Lower leg skin (tissue), 4 donors: ENCODE measurements at regions not wholly inside any gene's neighbourhood (a gene's known extent, or its start where the extent isn't known, plus 50 kb on each side); places are given as distances from the start of the nearest gene placed in this dataset.

Source experiments
- DNase-seq, 2 donors: peaks; one replicate each; pipeline ENCODE4 v3.0.0-alpha.2; 2019; ENCODE audit warnings: low spot score in 2 of 2
- H3K4me3 ChIP-seq: fragments of 200-600 bp; sonication (generic); 2 replicates; pipeline ENCODE4 v1.5.1; 2017; ENCODE audit warnings: mild to moderate bottlenecking, low read depth; ENCODE audit not compliant: poor library complexity, severe bottlenecking
- POLR2A ChIP-seq, 2 donors: fragments of 450-650 bp; IDR thresholded peaks; one replicate each; pipeline ENCODE4 v1.6.1; 2016 to 2017; ENCODE audit warnings: antibody characterized with exemption in 2 of 2, mild to moderate bottlenecking in 1 of 2, moderate library complexity in 1 of 2
- WGBS, 2 donors: methylation state at CpG; one replicate each; pipeline ENCODE4 v1.1.5; 2018; 5-methylcytosine and 5-hydroxymethylcytosine counted together
- intact Hi-C: fragments of 100-400 bp; cut with DNase I; formaldehyde crosslinking; loops from one replicate; pipeline ENCODE4 v1.15.0; 2023; ENCODE audit warnings: low total_unique reads
- TF ChIP-seq, protein P1 (sequence below), 3 donors: fragments of 450-650 bp; IDR thresholded peaks; one replicate each; pipeline ENCODE4 v1.5.1; 2016; ENCODE audit warnings: antibody characterized with exemption in 3 of 3, mild to moderate bottlenecking in 3 of 3, moderate library complexity in 2 of 3

DNA sequence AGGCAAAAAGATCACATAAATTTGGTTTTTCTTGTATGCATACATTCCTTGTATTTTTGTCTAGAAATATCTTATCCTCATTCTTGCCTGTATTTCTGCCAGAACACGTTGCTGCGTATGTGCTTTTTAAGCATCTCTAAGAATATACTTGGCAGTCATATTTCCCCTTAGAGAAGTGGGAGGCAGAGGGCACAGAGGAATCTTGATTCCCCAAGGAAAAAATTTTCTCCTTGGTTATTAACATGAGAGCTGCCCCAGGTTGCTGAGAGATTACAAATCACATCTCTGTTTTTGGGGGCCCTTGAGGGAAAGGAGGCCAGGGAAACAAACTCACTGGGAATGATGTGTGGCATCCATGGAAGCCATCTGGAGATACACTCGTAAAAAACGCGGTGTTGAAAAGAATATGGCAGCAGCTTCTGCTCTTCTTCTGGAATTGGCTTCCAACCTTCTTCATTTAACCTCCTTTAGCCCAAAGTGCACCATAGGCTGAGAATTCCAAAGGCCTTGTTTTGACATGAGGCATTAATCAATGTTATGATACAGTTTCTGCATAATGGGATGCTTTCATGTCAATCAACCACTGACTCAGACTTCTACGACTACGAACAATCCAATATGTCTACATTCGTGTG, 684.3 kb upstream of the SORCS1 start:
- no peak for DNase-seq
- 75 to 79% methylated on average over 8 of the region's 8 CpGs for WGBS, 2 donors
- no peak for TF ChIP-seq POLR2A (IDR thresholded peaks at IDR 0.05)
- TF ChIP-seq, protein P1, sequence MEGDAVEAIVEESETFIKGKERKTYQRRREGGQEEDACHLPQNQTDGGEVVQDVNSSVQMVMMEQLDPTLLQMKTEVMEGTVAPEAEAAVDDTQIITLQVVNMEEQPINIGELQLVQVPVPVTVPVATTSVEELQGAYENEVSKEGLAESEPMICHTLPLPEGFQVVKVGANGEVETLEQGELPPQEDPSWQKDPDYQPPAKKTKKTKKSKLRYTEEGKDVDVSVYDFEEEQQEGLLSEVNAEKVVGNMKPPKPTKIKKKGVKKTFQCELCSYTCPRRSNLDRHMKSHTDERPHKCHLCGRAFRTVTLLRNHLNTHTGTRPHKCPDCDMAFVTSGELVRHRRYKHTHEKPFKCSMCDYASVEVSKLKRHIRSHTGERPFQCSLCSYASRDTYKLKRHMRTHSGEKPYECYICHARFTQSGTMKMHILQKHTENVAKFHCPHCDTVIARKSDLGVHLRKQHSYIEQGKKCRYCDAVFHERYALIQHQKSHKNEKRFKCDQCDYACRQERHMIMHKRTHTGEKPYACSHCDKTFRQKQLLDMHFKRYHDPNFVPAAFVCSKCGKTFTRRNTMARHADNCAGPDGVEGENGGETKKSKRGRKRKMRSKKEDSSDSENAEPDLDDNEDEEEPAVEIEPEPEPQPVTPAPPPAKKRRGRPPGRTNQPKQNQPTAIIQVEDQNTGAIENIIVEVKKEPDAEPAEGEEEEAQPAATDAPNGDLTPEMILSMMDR (IDR thresholded peaks at IDR 0.05), result no peak

DNA sequence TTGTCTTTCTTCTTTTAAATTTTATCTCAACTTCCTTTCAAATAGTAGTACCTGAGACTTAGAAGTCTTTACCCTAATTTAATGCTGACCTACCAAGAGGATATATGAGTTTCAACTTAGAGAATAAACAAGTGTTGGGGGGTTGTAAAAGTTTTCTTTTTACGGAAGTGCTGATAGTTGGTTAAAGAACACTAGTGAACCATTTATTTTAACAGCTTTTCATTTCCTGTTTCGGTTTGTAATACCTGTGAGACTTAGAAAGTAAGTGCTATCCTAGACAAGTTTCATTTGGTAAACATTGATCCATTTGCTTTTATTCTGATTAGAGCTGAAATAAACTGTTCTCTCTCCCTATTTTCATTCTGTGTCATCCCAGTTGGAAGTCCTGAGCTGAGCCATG, 683.1 kb upstream of the SORCS1 start:
- intact Hi-C loops, result no loop called here
- WGBS, 2 donors, result 62 to 76% methylated on average over 2 of the region's 2 CpGs
- H3K4me3 ChIP-seq, result no peak overlapping the region
- no peak for DNase-seq
- no peak for TF ChIP-seq POLR2A (IDR thresholded peaks at IDR 0.05)
- TF ChIP-seq, protein P1 (IDR thresholded peaks at IDR 0.05), result no peak

More for the DNA sequence above, 684.3 kb upstream of the SORCS1 start:
- no peak overlapping the region for H3K4me3 ChIP-seq
- intact Hi-C loops, result no loop called here

DNA sequence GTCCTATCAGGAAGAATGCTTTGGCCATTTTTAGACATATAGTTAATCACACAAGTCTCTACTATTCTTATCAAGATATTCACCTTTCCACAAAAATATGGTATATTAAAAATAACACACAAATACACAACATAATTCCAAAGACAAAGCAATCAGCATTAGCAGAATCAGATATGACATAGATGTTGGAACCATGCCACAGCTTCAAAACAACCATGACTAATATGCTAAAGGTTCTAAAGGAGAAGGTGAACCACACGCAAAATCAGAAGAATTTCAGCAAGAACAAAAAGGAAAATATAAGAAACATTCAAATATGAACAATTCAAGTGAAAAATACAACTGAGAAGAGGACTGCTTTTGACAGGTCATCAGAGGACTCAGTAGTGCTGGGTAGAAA, 670.2 kb upstream of the SORCS1 start:
- TF ChIP-seq, protein P1 (IDR thresholded peaks at IDR 0.05), result no peak
- no peak for TF ChIP-seq POLR2A (IDR thresholded peaks at IDR 0.05)
- H3K4me3 ChIP-seq, result no peak overlapping the region
- DNase-seq, result no peak
- intact Hi-C loops, result no loop called here
- WGBS, 2 donors, result 46 to 48% methylated on average over 1 of the region's 1 CpG

DNA sequence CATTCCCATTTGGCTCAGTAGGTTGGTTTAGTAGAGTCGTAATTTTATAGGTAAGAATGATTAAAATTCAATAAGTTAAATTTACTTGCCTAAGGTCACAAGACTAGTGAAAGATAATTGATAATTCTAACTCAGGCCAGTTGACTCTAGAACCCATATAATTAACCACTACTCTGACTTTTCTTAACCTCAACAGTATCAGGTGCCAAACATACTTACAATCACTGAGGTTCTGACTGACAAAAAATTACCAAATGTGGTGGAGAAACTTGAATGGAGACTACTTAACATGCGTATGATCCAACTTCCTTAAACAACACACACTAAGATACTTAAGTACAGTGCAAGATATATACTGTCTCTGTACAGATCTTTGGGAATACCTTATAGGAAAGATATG, 667.3 kb upstream of the SORCS1 start:
- WGBS, 2 donors, result 83 to 91% methylated on average over 2 of the region's 2 CpGs
- TF ChIP-seq, protein P1 (IDR thresholded peaks at IDR 0.05), result no peak
- H3K4me3 ChIP-seq, result no peak overlapping the region
- no peak for DNase-seq
- intact Hi-C loops, result no loop called here

DNA sequence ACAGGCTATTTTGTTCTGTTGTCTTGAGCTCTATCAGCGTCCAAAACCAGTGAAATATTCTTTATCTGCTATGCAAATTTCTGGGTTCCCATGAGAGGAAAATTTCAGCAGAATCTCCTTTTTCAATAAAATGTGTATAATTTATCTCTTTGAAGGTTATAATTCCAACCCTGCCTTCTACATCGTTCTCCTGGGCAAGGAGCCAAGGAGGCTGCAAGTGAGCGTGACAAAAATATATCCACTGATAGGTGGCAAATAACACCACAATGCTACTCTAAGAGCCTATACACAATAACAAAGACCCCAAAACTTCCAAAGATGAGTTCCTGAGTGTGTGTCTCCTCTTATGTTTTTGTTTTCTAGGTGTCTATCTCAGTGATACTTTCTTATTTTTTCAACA, 664.7 kb upstream of the SORCS1 start:
- intact Hi-C loops, result no loop called here
- H3K4me3 ChIP-seq, result no peak overlapping the region
- DNase-seq, result no peak
- 33 to 35% methylated on average over 3 of the region's 3 CpGs for WGBS, 2 donors
- TF ChIP-seq, protein P1 (IDR thresholded peaks at IDR 0.05), result no peak

DNA sequence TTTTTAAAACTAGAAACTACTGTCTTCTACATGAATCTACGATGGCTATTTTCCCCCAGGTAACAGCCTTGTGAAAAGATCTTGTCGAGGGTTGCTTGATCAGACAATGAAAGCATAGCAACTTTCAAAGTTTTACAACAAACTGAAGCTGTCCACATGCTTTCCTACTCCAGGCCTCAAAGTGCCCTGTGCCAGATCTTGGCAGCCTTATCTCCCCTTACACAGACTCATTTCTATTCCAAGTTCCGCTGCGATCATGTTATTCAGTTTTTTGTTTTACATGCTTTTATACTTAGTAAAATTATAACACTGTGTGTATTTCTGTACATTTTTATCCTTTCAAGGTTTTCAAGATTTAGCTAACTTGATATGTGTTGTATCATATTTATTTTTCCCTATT, 661.7 kb upstream of the SORCS1 start:
- intact Hi-C loops, result no loop called here
- no peak for DNase-seq
- TF ChIP-seq, protein P1 (IDR thresholded peaks at IDR 0.05), result no peak
- TF ChIP-seq POLR2A (IDR thresholded peaks at IDR 0.05), result no peak
- WGBS, 2 donors, result 83 to 86% methylated on average over 4 of the region's 4 CpGs
- no peak overlapping the region for H3K4me3 ChIP-seq
